Astrocyte (in vitro differentiated cells and primary cell): ENCODE measurements at regions not wholly inside any gene's neighbourhood (a gene's known extent, or its start where the extent isn't known, plus 50 kb on each side); places are given as distances from the start of the nearest gene placed in this dataset.
"Not testable (repeated sequence)": the region's sequence is repeated elsewhere in the genome, so short reads cannot be mapped to it uniquely, and the experiment has no call there.

Experiments
- DNase-seq: peaks from one replicate; pipeline ENCODE4 v3.0.0-alpha.2; 2010; ENCODE audit warnings: low read depth
- FAIRE-seq: peaks from 2 replicates; lab custom pipeline; 2011; peaks lifted over from hg19 to GRCh38; lab: Jason Lieb, UNC
- H2AFZ ChIP-seq: 2 replicates; pipeline ENCODE4 v1.6.0; 2012; ENCODE audit warnings: low read depth, low read length, inconsistent platforms
- H3K27ac ChIP-seq: 2 replicates; pipeline ENCODE4 v1.5.1; 2011; ENCODE audit warnings: low read depth, low read length, inconsistent platforms
- H3K27me3 ChIP-seq: 2 replicates; pipeline ENCODE4 v1.6.0; 2011; ENCODE audit warnings: low read length, inconsistent platforms; ENCODE audit not compliant: insufficient read depth
- H3K36me3 ChIP-seq: 2 replicates; pipeline ENCODE4 v1.5.1; 2011; ENCODE audit warnings: low read length, inconsistent platforms; ENCODE audit not compliant: insufficient read depth
- H3K4me1 ChIP-seq: 2 replicates; pipeline ENCODE4 v1.5.1; 2011; ENCODE audit warnings: low read length, inconsistent platforms; ENCODE audit not compliant: insufficient read depth
- H3K4me2 ChIP-seq: 2 replicates; pipeline ENCODE4 v1.6.0; 2012; ENCODE audit warnings: low read length, inconsistent platforms
- H3K4me3 ChIP-seq: 2 replicates; pipeline ENCODE4 v1.5.1; 2011; ENCODE audit warnings: low read depth, mild to moderate bottlenecking, low read length, inconsistent platforms; ENCODE audit not compliant: insufficient read depth
- H3K79me2 ChIP-seq: 2 replicates; pipeline ENCODE4 v1.6.0; 2012; ENCODE audit warnings: mild to moderate bottlenecking, low read length, inconsistent platforms; ENCODE audit not compliant: insufficient read depth
- H3K9ac ChIP-seq: 2 replicates; pipeline ENCODE4 v1.6.0; 2012; ENCODE audit warnings: mild to moderate bottlenecking, low read length, inconsistent platforms
- H3K9me3 ChIP-seq: 2 replicates; pipeline ENCODE4 v1.5.1; 2012; ENCODE audit warnings: low read depth, mild to moderate bottlenecking, low read length, inconsistent platforms; ENCODE audit not compliant: insufficient read depth
- H4K20me1 ChIP-seq: 2 replicates; pipeline ENCODE4 v1.6.0; 2012; ENCODE audit warnings: low read length, inconsistent platforms; ENCODE audit not compliant: insufficient read depth
- H3K27ac Mint-ChIP-seq: one replicate; pipeline ENCODE4 v1.8.0; 2021; ENCODE audit warnings: mild to moderate bottlenecking, mixed read lengths; ENCODE audit not compliant: unreplicated experiment
- H3K27me3 Mint-ChIP-seq: one replicate; pipeline ENCODE4 v1.8.0; 2021; ENCODE audit warnings: low read depth, mixed read lengths; ENCODE audit not compliant: unreplicated experiment
- H3K36me3 Mint-ChIP-seq: one replicate; pipeline ENCODE4 v1.8.0; 2021; ENCODE audit warnings: low read depth, mixed read lengths; ENCODE audit not compliant: unreplicated experiment
- H3K4me1 Mint-ChIP-seq: one replicate; pipeline ENCODE4 v1.8.0; 2021; ENCODE audit warnings: low read depth, mixed read lengths; ENCODE audit not compliant: unreplicated experiment
- H3K4me3 Mint-ChIP-seq: one replicate; pipeline ENCODE4 v1.8.0; 2021; ENCODE audit warnings: mild to moderate bottlenecking, moderate library complexity, mixed read lengths; ENCODE audit not compliant: unreplicated experiment
- H3K9me3 Mint-ChIP-seq: one replicate; pipeline ENCODE4 v1.8.0; 2021; ENCODE audit warnings: mild to moderate bottlenecking, mixed read lengths; ENCODE audit not compliant: unreplicated experiment
- EZH2 ChIP-seq: IDR thresholded peaks from 2 replicates; pipeline ENCODE4 v1.6.1; 2012; ENCODE audit warnings: mild to moderate bottlenecking, low read length, inconsistent platforms; ENCODE audit not compliant: insufficient read depth
- TF ChIP-seq, protein P1 (sequence below): IDR thresholded peaks from 2 replicates; pipeline ENCODE4 v1.5.1; 2011; ENCODE audit warnings: low read depth, mild to moderate bottlenecking, inconsistent platforms, low read length, moderate library complexity; ENCODE audit not compliant: insufficient read depth

DNA sequence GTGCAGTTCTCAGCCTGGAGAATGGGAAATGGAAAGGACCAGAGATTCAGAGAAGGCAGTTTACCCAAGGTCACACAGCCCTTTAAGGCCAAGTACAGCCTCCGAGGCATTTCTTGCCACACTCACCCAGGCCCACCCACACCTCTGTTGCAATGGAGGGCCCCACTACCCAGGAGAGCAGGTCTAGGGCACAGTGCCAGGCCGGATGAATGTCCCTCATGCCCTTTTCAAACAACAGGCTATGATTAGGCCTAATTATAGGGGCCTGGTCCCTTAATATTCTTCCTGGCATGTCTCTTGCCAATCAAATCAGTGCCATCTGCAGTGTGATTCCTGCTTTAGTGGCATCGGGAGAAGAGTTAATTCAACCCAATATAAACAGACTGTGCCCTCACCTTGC lies 195.3 kb downstream of the KLRB1 start:
- H3K9ac ChIP-seq, H3K79me2 ChIP-seq, H2AFZ ChIP-seq, H3K4me1 Mint-ChIP-seq, H3K9me3 ChIP-seq, H3K27me3 Mint-ChIP-seq, H3K4me3 Mint-ChIP-seq, H3K27me3 ChIP-seq, H3K36me3 ChIP-seq, H3K9me3 Mint-ChIP-seq, DNase-seq, H4K20me1 ChIP-seq, H3K4me1 ChIP-seq, FAIRE-seq, H3K4me2 ChIP-seq, H3K4me3 ChIP-seq, H3K36me3 Mint-ChIP-seq, H3K27ac Mint-ChIP-seq, H3K27ac ChIP-seq: not testable (repeated sequence)

DNA sequence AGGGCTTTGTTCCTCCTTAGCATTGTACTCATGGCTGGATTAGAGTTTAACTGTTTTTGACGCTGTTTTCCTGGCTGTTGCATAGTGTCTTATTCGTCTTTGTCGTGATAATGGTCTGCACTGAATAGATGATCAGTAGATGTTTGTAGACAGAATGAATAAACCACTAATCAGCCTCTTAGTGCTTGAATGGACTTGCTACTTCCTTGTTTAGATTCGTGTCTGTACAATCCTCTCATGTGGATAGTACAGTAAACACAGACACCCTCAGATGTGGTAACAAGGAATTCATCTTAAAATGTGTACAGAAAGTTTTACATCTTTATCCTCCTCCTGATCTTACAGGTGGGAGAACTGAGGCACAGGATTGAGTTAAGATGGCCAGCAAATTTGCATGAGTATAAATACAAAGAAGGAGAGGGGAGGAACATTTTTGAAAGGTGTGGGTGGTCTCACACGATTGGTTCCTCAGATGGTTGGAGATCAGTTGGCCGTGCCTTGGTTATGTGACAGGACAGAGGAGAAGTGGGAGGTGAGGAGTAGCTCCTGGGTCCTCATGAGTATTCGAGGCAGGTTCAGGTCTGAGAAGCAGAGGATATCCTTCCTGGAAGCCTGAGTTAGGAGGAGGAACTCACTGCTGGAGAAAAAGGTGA lies 196.0 kb downstream of the KLRB1 start:
- H3K4me1 Mint-ChIP-seq, H3K9ac ChIP-seq, H3K27me3 ChIP-seq, H3K9me3 ChIP-seq, H3K36me3 ChIP-seq, H3K27ac Mint-ChIP-seq, H4K20me1 ChIP-seq, DNase-seq, H3K4me3 ChIP-seq, H3K4me3 Mint-ChIP-seq, H3K4me2 ChIP-seq, H3K27me3 Mint-ChIP-seq, H3K27ac ChIP-seq, H3K9me3 Mint-ChIP-seq, H3K4me1 ChIP-seq, H2AFZ ChIP-seq, FAIRE-seq, H3K36me3 Mint-ChIP-seq, H3K79me2 ChIP-seq: not testable (repeated sequence)

DNA sequence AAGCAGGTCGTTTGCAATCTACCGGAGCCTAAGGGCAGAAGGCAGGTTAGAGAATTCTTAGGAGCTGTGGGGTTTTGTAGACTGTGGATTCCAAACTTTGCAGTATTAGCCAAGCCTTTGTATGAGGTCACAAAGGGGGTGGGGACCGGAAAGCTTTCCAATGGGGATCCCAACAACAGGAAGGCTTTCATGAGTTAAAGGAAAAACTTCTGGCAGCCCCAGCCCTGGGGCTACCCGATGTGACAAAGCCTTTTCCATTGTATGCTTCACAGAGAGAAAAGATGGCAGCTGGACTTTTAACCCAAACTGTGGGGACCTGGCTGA lies 199.2 kb upstream of the PZP start:
- not testable (repeated sequence) for H3K27ac ChIP-seq, H3K9me3 Mint-ChIP-seq, H3K27me3 ChIP-seq, FAIRE-seq, DNase-seq, H3K27ac Mint-ChIP-seq, H3K9me3 ChIP-seq, H3K36me3 Mint-ChIP-seq, H3K4me3 ChIP-seq, H3K36me3 ChIP-seq, H4K20me1 ChIP-seq, H3K79me2 ChIP-seq, H3K4me1 ChIP-seq, H3K9ac ChIP-seq, H3K27me3 Mint-ChIP-seq, H2AFZ ChIP-seq, H3K4me1 Mint-ChIP-seq, H3K4me3 Mint-ChIP-seq, H3K4me2 ChIP-seq

DNA sequence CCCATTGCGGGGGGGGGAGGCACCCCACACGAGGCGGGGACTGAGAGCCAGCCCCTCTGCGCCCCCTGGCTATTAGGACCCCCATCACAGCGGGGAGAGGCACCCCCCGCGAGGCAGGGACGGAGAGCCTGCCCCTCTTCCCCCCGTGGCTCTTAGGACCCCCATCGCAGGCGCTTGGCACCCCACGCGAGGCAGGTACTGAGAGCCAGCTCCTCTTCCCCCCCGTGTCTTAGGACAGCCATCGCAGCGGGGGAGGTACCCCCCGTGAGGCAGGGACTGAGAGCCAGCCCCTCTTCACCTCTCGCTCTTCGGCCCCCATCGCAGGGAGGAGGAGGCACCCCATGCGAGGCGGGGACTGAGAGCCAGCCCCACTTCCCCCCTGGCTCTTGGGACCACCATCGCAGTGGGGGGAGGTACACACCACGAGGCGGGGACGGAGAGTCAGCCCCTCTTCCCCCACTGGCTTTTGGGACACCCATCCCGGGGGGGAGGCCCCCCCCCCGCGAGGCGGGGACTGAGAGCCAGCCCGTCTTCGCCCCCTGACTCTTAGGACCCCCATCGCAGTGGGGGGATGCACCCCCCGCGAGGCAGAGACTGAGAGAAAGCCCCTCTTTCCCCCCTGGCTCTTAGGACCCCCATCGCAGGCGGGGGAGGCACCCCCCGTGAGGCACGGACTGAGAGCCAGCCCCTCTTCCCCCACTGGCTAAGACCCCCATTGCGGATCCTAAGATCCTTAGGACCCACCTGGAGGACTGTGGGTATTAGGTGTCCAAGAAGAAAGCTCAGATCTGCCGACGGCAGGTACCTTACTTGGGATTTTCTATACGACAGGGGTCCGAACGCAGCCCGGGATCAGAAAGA lies 198.6 kb upstream of the PZP start:
- Histone ChIP-seq H3K27ac (no peak overlapping the region), H3K4me1 (no peaks in the 10 kb centered on the region), H4K20me1 (no peaks in the 10 kb centered on the region), H3K4me2 (no peak overlapping the region), H3K36me3 (no peaks in the 10 kb centered on the region), H3K9me3 (no peaks in the 10 kb centered on the region), H3K79me2 (no peaks in the 10 kb centered on the region), H2AFZ (no peak overlapping the region), H3K9ac (no peak overlapping the region), H3K27me3 (no peaks in the 10 kb centered on the region), H3K4me3 (no peak overlapping the region)
- no peaks in the 10 kb centered on the region for H3K9me3 Mint-ChIP-seq
- no peak for DNase-seq
- FAIRE-seq = no peak
- H3K4me3 Mint-ChIP-seq = no peak overlapping the region
- no peak overlapping the region for H3K27ac Mint-ChIP-seq
- H3K4me1 Mint-ChIP-seq = no peaks in the 10 kb centered on the region
- no peak for TF ChIP-seq EZH2
- TF ChIP-seq, protein P1, sequence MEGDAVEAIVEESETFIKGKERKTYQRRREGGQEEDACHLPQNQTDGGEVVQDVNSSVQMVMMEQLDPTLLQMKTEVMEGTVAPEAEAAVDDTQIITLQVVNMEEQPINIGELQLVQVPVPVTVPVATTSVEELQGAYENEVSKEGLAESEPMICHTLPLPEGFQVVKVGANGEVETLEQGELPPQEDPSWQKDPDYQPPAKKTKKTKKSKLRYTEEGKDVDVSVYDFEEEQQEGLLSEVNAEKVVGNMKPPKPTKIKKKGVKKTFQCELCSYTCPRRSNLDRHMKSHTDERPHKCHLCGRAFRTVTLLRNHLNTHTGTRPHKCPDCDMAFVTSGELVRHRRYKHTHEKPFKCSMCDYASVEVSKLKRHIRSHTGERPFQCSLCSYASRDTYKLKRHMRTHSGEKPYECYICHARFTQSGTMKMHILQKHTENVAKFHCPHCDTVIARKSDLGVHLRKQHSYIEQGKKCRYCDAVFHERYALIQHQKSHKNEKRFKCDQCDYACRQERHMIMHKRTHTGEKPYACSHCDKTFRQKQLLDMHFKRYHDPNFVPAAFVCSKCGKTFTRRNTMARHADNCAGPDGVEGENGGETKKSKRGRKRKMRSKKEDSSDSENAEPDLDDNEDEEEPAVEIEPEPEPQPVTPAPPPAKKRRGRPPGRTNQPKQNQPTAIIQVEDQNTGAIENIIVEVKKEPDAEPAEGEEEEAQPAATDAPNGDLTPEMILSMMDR = no peak
- peaks cover under 1% of the 10 kb centered on the region for H3K27me3 Mint-ChIP-seq
- no peaks in the 10 kb centered on the region for H3K36me3 Mint-ChIP-seq
